NCI-H524 (cell line): ENCODE measurements at regions not wholly inside any gene's neighbourhood (a gene's known extent, or its start where the extent isn't known, plus 50 kb on each side); places are given as distances from the start of the nearest gene placed in this dataset.
"Not testable (repeated sequence)": the region's sequence is repeated elsewhere in the genome, so short reads cannot be mapped to it uniquely, and the experiment has no call there.

Experiments used
- DNase-seq, 2 experiments: peaks; one replicate each; lab custom pipeline; 2025; lab: John Stamatoyannopoulos, UW

GRCh38 chr5:92695123-92696003 is 885.7 kb downstream of the NR2F1-AS1 start:
- DNase-seq = no peak

- no peak for DNase-seq
Measured at GRCh38 chr5:92694067-92694466, 887.0 kb downstream of the NR2F1-AS1 start.

- DNase-seq = not testable (repeated sequence)
Measured at GRCh38 chr5:92691955-92692354, 889.1 kb downstream of the NR2F1-AS1 start.

GRCh38 chr5:92687821-92688722 is 892.9 kb downstream of the NR2F1-AS1 start:
- DNase-seq = peak; percentile 43 to 65

- DNase-seq = no peak
Measured at GRCh38 chr5:92678640-92679039, 902.4 kb downstream of the NR2F1-AS1 start.

GRCh38 chr5:92676215-92677165 is 904.5 kb downstream of the NR2F1-AS1 start:
- no peak for DNase-seq

- no peak for DNase-seq
Measured at GRCh38 chr5:92674321-92674720, 906.7 kb downstream of the NR2F1-AS1 start.

- DNase-seq = no peak
Measured at GRCh38 chr5:92665506-92665905, 915.5 kb downstream of the NR2F1-AS1 start.

- DNase-seq = no peak
Measured at GRCh38 chr5:92662741-92663140, 918.3 kb downstream of the NR2F1-AS1 start.

GRCh38 chr5:92659246-92659645 is 921.8 kb downstream of the NR2F1-AS1 start:
- DNase-seq = no peak

GRCh38 chr5:92654601-92655000 is 926.4 kb downstream of the NR2F1-AS1 start:
- DNase-seq = not testable (repeated sequence)

GRCh38 chr5:92653730-92654461 is 927.1 kb downstream of the NR2F1-AS1 start:
- no peak for DNase-seq

- peak in 1 of 2 experiments; percentile 38 for DNase-seq
Measured at GRCh38 chr5:92652756-92653155, 928.3 kb downstream of the NR2F1-AS1 start.

- no peak for DNase-seq
Measured at GRCh38 chr5:92644266-92644886, 936.6 kb downstream of the NR2F1-AS1 start.

GRCh38 chr5:92641031-92641962 is 939.7 kb downstream of the NR2F1-AS1 start:
- peak in 1 of 2 experiments; percentile 35 for DNase-seq

- DNase-seq = no peak
Measured at GRCh38 chr5:92640340-92640739, 940.7 kb downstream of the NR2F1-AS1 start.

- DNase-seq = no peak
Measured at GRCh38 chr5:92637960-92638359, 943.1 kb downstream of the NR2F1-AS1 start.

GRCh38 chr5:92637247-92637646 is 943.8 kb downstream of the NR2F1-AS1 start:
- DNase-seq = no peak

- DNase-seq = no peak
Measured at GRCh38 chr5:92635001-92635461, 946.0 kb downstream of the NR2F1-AS1 start.
